ENCODE measurements at regions not wholly inside any gene's neighbourhood (a gene's known extent, or its start where the extent isn't known, plus 50 kb on each side); places are given as distances from the start of the nearest gene placed in this dataset.

GRCh38 chr1:87790756-87791155 lies 462.1 kb downstream of the LMO4 start:
- no peak for TF ChIP-seq CTCF (IDR thresholded peaks at IDR 0.05)
- no peak for TF ChIP-seq MAX (CRISPR knock-in tag; IDR thresholded peaks at IDR 0.05)
- TF ChIP-seq NFYB (CRISPR knock-in tag; conservative IDR thresholded peaks at IDR 0.05; ENCODE audit: low read depth) = no peak
- no peak for TF ChIP-seq ELF4 (CRISPR knock-in tag; IDR thresholded peaks at IDR 0.05; ENCODE audit: low read depth)
